Panc1 (cell line): ENCODE measurements at regions not wholly inside any gene's neighbourhood (a gene's known extent, or its start where the extent isn't known, plus 50 kb on each side); places are given as distances from the start of the nearest gene placed in this dataset.

ENCODE experiments used
- POLR2AphosphoS5 ChIP-seq: IDR thresholded peaks from 2 replicates; pipeline ENCODE4 v1.6.1; 2012; ENCODE audit warnings: mild to moderate bottlenecking, low read depth, low read length, moderate library complexity
- SIN3A ChIP-seq: IDR thresholded peaks from 2 replicates; pipeline ENCODE4 v1.6.1; 2012; ENCODE audit warnings: low read depth, mild to moderate bottlenecking, low read length, moderate library complexity, borderline replicate concordance; ENCODE audit not compliant: insufficient read depth
- TF ChIP-seq, protein P1 (sequence below): fragments of 450-650 bp; IDR thresholded peaks from 2 replicates; pipeline ENCODE4 v1.5.1; 2017; ENCODE audit warnings: mild to moderate bottlenecking
- TF ChIP-seq, protein P2 (sequence below), 2 experiments: IDR thresholded peaks; 2 replicates each; pipeline ENCODE4 v1.6.1; 2011 to 2012; ENCODE audit warnings: low read depth in 2 of 2, control low read depth in 1 of 2, low read length in 1 of 2, mild to moderate bottlenecking in 1 of 2, moderate library complexity in 1 of 2; ENCODE audit not compliant: insufficient read depth in 1 of 2

DNA sequence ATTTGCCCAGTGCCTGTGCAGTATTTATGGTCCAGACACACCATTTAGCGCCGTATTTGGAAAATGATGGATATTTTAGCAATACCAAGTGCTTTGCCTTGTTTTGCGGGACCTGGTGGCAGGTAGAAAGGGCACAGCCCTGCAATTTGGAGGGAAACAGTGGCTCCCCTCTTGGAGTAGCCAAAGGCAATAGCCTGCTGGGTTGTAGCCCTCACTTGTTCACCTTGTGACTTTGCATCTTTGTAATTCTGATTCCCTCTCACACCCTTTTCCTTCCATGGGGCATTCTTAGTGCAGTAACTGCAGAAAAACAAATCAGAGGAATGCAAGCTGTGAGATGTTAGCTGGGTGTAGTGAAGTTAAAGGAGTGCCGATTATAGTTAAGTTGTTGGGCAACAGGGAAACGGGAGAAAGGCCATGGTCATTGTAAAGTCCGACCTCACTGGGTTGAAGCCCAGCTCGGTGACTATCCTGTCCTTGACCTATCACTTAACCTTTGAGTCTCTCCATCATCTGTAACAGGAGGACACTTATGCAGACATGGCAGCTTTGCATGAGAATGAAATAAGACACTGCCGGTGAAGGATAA, 131.0 kb upstream of the KLHL25 start:
- TF ChIP-seq, protein P1, sequence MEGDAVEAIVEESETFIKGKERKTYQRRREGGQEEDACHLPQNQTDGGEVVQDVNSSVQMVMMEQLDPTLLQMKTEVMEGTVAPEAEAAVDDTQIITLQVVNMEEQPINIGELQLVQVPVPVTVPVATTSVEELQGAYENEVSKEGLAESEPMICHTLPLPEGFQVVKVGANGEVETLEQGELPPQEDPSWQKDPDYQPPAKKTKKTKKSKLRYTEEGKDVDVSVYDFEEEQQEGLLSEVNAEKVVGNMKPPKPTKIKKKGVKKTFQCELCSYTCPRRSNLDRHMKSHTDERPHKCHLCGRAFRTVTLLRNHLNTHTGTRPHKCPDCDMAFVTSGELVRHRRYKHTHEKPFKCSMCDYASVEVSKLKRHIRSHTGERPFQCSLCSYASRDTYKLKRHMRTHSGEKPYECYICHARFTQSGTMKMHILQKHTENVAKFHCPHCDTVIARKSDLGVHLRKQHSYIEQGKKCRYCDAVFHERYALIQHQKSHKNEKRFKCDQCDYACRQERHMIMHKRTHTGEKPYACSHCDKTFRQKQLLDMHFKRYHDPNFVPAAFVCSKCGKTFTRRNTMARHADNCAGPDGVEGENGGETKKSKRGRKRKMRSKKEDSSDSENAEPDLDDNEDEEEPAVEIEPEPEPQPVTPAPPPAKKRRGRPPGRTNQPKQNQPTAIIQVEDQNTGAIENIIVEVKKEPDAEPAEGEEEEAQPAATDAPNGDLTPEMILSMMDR, result no peak
- TF ChIP-seq POLR2AphosphoS5, result no peak
- TF ChIP-seq SIN3A, result no peak
- TF ChIP-seq, protein P2, sequence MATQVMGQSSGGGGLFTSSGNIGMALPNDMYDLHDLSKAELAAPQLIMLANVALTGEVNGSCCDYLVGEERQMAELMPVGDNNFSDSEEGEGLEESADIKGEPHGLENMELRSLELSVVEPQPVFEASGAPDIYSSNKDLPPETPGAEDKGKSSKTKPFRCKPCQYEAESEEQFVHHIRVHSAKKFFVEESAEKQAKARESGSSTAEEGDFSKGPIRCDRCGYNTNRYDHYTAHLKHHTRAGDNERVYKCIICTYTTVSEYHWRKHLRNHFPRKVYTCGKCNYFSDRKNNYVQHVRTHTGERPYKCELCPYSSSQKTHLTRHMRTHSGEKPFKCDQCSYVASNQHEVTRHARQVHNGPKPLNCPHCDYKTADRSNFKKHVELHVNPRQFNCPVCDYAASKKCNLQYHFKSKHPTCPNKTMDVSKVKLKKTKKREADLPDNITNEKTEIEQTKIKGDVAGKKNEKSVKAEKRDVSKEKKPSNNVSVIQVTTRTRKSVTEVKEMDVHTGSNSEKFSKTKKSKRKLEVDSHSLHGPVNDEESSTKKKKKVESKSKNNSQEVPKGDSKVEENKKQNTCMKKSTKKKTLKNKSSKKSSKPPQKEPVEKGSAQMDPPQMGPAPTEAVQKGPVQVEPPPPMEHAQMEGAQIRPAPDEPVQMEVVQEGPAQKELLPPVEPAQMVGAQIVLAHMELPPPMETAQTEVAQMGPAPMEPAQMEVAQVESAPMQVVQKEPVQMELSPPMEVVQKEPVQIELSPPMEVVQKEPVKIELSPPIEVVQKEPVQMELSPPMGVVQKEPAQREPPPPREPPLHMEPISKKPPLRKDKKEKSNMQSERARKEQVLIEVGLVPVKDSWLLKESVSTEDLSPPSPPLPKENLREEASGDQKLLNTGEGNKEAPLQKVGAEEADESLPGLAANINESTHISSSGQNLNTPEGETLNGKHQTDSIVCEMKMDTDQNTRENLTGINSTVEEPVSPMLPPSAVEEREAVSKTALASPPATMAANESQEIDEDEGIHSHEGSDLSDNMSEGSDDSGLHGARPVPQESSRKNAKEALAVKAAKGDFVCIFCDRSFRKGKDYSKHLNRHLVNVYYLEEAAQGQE (IDR thresholded peaks at IDR 0.05; ENCODE audit: insufficient read depth in 1 of 2, low read depth in 2 of 2, low read length in 1 of 2), result no peak
